Heart right ventricle (tissue), 16 donors: ENCODE measurements at regions not wholly inside any gene's neighbourhood (a gene's known extent, or its start where the extent isn't known, plus 50 kb on each side); places are given as distances from the start of the nearest gene placed in this dataset.

Experiments used
- ATAC-seq, 8 donors: fragments of 200-7000 bp; cut with Tn5 transposase; one replicate each; pipeline ENCODE4 v1.9.1; 2020; ENCODE audit warnings: mild to moderate bottlenecking in 8 of 8, moderate library complexity in 8 of 8, moderate number of reproducible peaks in 1 of 8
- DNase-seq, 2 donors: peaks; one replicate each; pipeline ENCODE4 v3.0.0-alpha.2; 2020
- H3K27ac ChIP-seq, 10 donors: fragments of 200-600 bp; sonication (generic) in 2 of 10; one replicate each; pipeline versions ENCODE4 v1.5.0 to v1.8.0; 2020 to 2022; ENCODE audit warnings: mild to moderate bottlenecking in 3 of 10
- H3K27me3 ChIP-seq, 7 donors: fragments of 200-600 bp; one replicate each; pipeline ENCODE4 v1.8.0; 2021 to 2022; ENCODE audit warnings: mild to moderate bottlenecking in 2 of 7
- H3K36me3 ChIP-seq, 9 donors: fragments of 200-600 bp; sonication (generic) in 1 of 9; one replicate each; pipeline versions ENCODE4 v1.5.0 to v1.8.0; 2020 to 2022; ENCODE audit warnings: mild to moderate bottlenecking in 2 of 9
- H3K4me1 ChIP-seq, 9 donors: fragments of 200-600 bp; sonication (generic) in 1 of 9; one replicate each; pipeline versions ENCODE4 v1.5.0 to v1.8.0; 2020 to 2022; ENCODE audit warnings: mild to moderate bottlenecking in 4 of 9
- H3K4me3 ChIP-seq, 10 donors: fragments of 200-600 bp; sonication (generic) in 2 of 10; one replicate each; pipeline versions ENCODE4 v1.5.0 to v1.8.0; 2020 to 2022; ENCODE audit warnings: mild to moderate bottlenecking in 7 of 10, moderate library complexity in 2 of 10
- H3K9me3 ChIP-seq, 11 donors: fragments of 200-600 bp in 10 of 11; sonication (generic) in 2 of 11; one replicate each; pipeline versions ENCODE4 v1.5.0 to v1.8.0; 2013 to 2022; ENCODE audit warnings: mild to moderate bottlenecking in 2 of 11, control low read depth in 1 of 11, moderate library complexity in 1 of 11
- CTCF ChIP-seq, 9 donors: fragments of 200-600 bp; sonication (generic) in 2 of 9; IDR thresholded peaks; one replicate each; pipeline versions ENCODE4 v1.5.0 to v1.8.0; 2021 to 2022; ENCODE audit warnings: antibody characterized with exemption in 9 of 9, mild to moderate bottlenecking in 5 of 9, moderate library complexity in 1 of 9
- WGBS, 2 donors: extraction: QIAGEN DNeasy Blood & Tissue Kit; methylation state at CpG; one replicate each; pipeline ENCODE4 v1.1.7; 2013; ENCODE audit warnings: inconsistent platforms in 1 of 2; 5-methylcytosine and 5-hydroxymethylcytosine counted together
- intact Hi-C, 10 donors: fragments of 100-400 bp; cut with DNase I; formaldehyde crosslinking; loops; one replicate each; pipeline versions ENCODE4 v1.11.1 to v1.14.2; 2022
- donor health status: Arrhythmogenic right ventricular cardiomyopathy.
- donor health status: ischemic (EF 13 %, LVEDD 7.1; RV severe dilation, severe dysfunction).
- donor health status: healthy with polysubstance abuse.
- donor health status: DM: no; HTN: yes; CAD: no.
- donor health status: DM: no; HTN: no; CAD: no.
- donor health status: ischemic (EF 25% LVEDD 6.9; RV normal size, moderate dysfunction).
- donor health status: ischemic (EF 25% LVEDD 5.7; RV mildly dilated, moderate dysfunction).
- donor health status: healthy.
- donor health status: DM: yes; HTN: yes; CAD: no.
- donor health status: Ischemic cardiomyopathy.
- donor health status: ischemic (EF 35%, LVEDD 5.7; RV mildly dilated, moderate dysfunction).
- donor health status: nonischemic (EF 11% LVEDD 7.7; RV severe dilation, severe dysfunction).
- donor health status: DM: yes; HTN: yes; CAD: no.
- donor health status: PGD.
- donor health status: ischemic (EF 29% LVEDD 5.4; RV normal size, mild dysfunction).
- donor health status: nonischemic (EF 23%, LVEDD 6.1; RV moderate dilation, normal function).

- Histone ChIP-seq H3K27me3 (peaks cover 0 to 14% (median 0%) of the 10 kb centered on the region in 7 donors), H3K27ac (no peak overlapping the region), H3K4me1 (no peaks in the 10 kb centered on the region), H3K4me3 (no peak overlapping the region), H3K36me3 (no peaks in the 10 kb centered on the region), H3K9me3 (peaks cover 0 to 27% (median 7%) of the 10 kb centered on the region in 11 donors)
- no peak for ATAC-seq
- no peak for DNase-seq
- whole genome bisulfite sequencing, 2 donors: 85 to 89% methylated on average over 5 of the region's 5 CpGs
- TF ChIP-seq CTCF (IDR thresholded peaks at IDR 0.05): no peak
- intact Hi-C loops: no loop called here
These were observed 120.1 kb upstream of the SLC30A5 start for GRCh38 chr5:68973696-68974095.

GRCh38 chr5:68983043-68983442 lies 110.8 kb upstream of the SLC30A5 start:
- Histone ChIP-seq H3K4me1 (no peaks in the 10 kb centered on the region), H3K36me3 (no peaks in the 10 kb centered on the region), H3K27me3 (no peaks in the 10 kb centered on the region), H3K27ac (no peak overlapping the region), H3K9me3 (peaks cover 0 to 12% (median 0%) of the 10 kb centered on the region in 11 donors), H3K4me3 (no peak overlapping the region)
- ATAC-seq (no peak), DNase-seq (no peak)
- WGBS, 2 donors: 72 to 77% methylated on average over 2 of the region's 2 CpGs
- intact Hi-C loops: no loop called here
- TF ChIP-seq CTCF (IDR thresholded peaks at IDR 0.05): no peak

GRCh38 chr5:68983959-68984358 lies 109.9 kb upstream of the SLC30A5 start:
- WGBS, 2 donors: 79 to 82% methylated on average over 3 of the region's 3 CpGs

GRCh38 chr5:68991279-68992084 lies 102.3 kb upstream of the SLC30A5 start:
- H3K27ac ChIP-seq: no peak overlapping the region
- H3K9me3 ChIP-seq: no peaks in the 10 kb centered on the region
- TF ChIP-seq CTCF (IDR thresholded peaks at IDR 0.05): no peak
- ATAC-seq (no peak), DNase-seq (no peak)
- no peaks in the 10 kb centered on the region for H3K4me1 ChIP-seq
- H3K36me3 ChIP-seq: no peaks in the 10 kb centered on the region
- 95% methylated on average over 1 of the region's 1 CpG for WGBS, 2 donors
- H3K4me3 ChIP-seq: no peak overlapping the region
- intact Hi-C loops: no loop called here
- no peaks in the 10 kb centered on the region for H3K27me3 ChIP-seq

More at GRCh38 chr5:68983959-68984358, 109.9 kb upstream of the SLC30A5 start:
- Histone ChIP-seq H3K4me3 (no peak overlapping the region), H3K36me3 (no peaks in the 10 kb centered on the region), H3K27ac (no peak overlapping the region), H3K27me3 (no peaks in the 10 kb centered on the region), H3K9me3 (peaks cover 0 to 12% (median 0%) of the 10 kb centered on the region in 11 donors), H3K4me1 (no peaks in the 10 kb centered on the region)
- DNase-seq (no peak), ATAC-seq (no peak)
- intact Hi-C loops: no loop called here
- no peak for TF ChIP-seq CTCF (IDR thresholded peaks at IDR 0.05)
